ENCODE measurements at regions not wholly inside any gene's neighbourhood (a gene's known extent, or its start where the extent isn't known, plus 50 kb on each side); places are given as distances from the start of the nearest gene placed in this dataset.

DNA sequence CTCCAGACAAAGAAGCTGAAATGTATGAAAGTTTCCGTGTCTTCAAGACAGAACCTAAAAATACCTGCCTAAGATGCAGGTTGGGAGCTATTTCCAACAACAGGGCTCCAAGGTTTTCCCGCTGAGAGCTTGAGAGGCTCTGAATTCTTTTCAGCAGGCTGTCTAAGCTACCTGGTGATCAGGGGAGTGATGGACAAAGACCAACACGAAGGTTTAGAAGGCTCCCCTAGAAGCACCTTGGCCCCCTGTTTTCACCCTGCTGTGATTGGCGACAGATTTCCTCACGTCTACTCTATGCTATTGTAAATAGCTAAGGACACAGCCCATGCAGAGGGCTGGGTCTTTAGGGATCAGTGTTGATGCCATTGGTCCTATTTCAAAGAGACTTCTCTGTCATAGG, 275.2 kb upstream of the SALL1 start:
- no peak for DNase-seq (ENCODE audit: low spot score)

DNA sequence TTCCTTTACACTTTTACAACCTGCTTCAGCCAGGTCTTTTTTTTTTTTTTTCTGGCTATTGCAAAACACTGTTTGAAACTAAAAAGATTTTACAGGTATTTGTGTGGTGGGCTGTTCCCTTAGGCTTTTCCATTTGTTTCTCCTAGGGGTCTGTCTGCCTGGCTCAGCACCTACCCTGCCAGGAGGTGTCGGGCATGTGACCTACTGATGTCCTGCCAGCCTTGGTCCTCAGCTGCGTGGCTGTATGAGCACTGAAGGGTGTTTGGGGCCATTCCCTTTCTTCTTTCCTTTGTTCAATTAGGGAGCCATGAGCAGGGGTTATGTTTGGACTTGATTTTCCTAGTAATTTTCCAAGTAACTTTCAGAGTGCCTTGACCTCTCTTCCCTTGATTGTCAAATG, 269.2 kb upstream of the SALL1 start:
- DNase-seq (ENCODE audit: low spot score) = no peak

DNA sequence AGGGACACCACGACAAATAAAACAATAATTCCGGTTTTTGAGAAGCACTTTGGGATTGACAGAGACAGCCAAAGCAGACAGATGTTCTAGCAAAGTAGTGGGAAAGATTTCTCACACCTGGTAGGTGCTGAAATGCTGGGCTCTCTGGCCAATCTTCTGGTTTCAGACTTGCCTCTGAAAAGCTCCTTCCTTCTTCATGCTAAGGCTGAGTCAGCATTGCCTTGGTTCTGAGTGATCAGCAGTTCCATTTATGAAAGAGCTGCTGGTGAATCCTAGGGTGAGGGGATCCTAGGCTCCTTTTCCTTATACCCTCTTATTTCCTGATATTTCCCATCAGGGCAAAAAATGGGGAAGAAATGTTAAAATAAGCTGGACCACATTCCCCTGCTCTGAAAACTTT, 268.7 kb upstream of the SALL1 start:
- DNase-seq (ENCODE audit: low spot score) = no peak

DNA sequence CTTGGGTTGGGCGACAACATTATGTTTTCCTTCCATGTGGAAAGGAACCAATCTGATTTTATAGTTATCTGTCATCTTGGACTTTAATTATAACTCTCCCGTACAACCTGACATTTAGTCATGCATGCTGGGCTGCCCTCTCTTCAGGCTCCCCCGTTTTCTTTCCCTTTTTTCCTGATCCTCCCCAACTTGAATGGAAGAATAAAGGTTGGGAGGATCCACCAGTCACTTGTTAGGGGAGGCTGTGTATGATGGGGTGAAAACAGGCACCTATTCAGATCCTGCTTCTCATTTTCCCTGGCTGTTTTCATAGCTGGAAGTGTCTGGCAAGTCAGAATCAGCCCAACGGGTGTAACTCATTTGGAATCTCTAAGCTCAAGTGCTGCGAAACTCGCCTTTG, 267.2 kb upstream of the SALL1 start:
- DNase-seq (ENCODE audit: low spot score) = no peak

DNA sequence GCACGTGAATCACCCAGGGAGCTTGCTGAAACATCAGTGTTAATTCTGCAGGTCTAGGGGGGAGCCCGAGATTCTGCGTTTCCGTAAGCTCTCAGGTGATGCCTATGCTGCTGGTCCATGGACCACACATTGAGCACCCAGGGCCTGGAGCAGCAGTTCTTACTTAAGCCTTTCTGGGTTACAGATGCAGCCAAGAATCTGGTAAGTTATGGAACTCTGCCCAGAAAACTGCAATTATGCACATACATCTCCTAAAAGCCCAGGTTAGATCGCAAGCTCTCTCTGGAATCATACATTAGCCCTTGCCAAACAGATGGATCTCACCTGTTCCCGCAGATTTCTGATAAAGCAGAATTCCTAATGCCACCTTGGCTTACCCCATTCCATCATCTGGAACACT, 265.9 kb upstream of the SALL1 start:
- no peak for DNase-seq (ENCODE audit: low spot score)

DNA sequence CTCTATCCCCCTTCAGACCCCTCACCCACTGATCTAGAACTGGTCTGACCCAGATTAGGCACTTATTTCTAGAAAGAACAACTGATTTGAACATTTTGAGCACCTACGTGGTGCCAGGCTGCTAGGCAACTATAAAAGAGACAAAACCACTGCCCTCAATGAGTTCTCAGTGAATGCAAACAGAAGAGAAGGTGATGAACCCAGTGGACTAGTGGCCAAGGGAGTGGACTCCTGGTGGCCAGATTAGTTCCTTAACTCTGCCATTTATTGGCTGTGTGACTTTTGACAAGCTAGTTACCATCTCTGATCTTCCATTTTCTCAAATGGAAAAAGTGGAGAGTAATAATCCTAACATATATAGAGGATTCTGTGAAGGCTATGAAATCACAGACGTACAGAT, 259.1 kb upstream of the SALL1 start:
- no peak for DNase-seq (ENCODE audit: low spot score)

DNA sequence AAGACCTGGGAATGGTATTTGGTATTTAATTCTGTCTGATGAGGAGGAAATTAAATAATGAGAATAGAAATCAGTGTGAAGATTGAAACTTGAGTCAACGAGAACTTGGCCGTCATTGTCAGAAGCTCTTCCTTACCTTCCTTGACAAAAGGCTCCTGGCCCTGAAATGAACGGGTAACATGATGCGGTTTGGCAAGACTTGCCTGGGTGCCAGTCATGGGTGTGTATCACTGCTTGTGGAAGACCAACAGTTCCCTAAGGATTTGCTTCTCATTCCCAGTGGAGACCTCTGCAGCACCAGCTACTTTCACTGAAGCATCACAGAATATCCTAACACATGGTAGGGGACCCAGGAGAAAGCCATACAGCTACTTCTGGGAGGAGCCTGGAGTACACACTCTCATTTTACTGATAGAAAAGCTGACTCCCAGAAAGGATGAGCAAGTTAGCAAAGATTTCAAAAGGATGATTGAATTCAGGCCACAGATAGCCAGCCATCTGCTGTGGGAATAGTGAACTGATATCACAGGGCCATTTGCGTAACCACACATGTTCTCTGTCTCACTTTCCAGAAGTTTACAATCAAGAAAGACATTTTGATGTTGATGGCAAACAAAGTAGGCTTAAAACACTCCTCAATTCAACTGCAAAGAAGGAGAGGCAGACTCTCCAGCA, 258.1 kb upstream of the SALL1 start:
- DNase-seq (ENCODE audit: low spot score) = no peak

DNA sequence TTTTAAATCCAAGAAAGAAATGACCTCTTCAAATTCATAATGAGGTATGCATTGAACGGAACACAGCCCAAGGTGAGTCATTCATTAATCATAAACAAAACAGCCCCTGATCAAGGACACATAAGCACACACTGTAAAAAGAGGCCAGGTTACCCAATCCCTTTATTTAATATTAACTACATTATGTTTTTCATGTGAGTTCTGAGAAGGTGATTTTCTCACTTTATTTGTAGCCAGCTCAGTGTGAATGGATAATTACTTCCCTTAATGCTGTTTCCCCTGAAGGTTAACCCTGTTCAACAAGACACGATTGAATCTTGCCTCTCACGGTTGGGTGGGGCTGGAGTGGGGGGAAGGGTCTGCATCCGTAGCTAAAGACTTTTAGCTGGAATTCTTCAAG, 257.3 kb upstream of the SALL1 start:
- no peak for DNase-seq (ENCODE audit: low spot score)

DNA sequence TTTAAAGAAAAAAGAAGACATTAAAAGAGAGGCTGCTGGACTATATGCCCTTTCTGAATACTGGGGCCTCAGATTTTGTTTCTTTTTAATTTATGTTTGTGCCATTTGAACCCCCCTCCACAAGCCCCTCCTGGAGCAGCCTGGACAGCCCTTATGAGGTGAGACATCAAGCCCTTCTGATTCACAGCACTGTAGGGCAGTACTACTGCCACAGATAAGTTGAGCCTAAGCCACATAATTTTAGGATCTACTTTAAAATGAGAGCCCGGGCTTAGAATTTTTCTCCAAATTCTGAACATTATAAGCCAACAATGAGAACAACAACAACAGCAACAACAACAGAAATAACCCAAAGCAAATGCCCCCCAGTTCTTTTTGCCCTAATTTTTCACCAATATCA, 256.9 kb upstream of the SALL1 start:
- DNase-seq (ENCODE audit: low spot score) = no peak

DNA sequence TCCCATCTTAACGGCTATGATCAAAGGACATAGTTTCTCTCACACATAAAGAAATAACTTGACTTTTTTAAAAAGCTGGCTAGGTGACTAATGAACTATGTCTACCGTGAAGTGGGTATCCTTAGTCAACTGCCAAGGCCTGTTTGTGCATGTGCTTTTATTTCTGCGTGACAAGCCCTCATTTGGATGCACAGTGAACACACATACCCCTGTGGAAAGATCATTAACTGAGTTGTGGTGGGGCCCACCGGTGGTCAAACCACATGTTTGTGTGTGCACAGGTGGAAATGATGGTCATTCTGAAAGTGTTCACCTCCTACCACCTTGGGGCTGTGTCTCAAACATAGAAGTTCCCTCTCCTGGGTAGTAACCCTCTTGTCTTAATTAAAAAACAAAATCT, 256.1 kb upstream of the SALL1 start:
- DNase-seq (ENCODE audit: low spot score) = no peak

DNA sequence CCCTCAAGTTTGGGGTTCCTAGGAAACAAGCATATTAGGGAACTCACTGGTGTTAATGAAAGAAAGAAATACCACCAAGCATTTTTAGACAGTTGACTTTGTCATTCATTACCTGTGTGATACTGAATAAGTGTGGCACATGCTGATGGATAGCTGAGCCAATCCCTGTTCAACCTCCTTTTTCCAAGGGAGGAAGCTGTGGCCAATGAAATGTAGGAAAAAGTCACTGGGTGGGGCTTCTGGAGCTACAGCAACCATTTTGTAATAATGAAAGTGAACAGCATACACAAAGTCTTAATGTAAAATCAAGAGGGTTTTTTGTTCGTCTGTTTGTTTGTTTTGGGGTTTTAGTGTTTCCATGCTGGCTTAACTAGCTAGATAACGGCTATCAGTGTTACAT, 254.3 kb upstream of the SALL1 start:
- DNase-seq (ENCODE audit: low spot score) = no peak

DNA sequence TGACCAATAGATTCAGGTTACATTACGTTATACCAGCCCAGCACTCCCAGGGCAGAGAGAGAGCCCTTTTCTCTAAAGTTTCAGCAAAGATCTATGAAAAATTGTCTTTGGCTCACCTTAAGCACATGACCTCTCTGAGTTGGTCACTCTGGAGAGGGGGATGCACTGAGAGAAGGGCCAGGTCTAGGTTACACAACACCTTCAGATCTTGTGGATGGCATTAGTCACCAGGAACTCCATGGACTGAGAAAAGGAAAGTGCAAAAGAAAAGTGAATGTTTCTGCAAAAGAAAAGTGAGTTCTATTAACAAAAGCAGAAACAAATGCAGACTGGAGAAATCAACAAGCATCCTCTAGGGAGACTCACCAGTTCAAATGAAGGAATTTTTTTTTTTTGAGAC, 253.3 kb upstream of the SALL1 start:
- no peak for DNase-seq (ENCODE audit: low spot score)

DNA sequence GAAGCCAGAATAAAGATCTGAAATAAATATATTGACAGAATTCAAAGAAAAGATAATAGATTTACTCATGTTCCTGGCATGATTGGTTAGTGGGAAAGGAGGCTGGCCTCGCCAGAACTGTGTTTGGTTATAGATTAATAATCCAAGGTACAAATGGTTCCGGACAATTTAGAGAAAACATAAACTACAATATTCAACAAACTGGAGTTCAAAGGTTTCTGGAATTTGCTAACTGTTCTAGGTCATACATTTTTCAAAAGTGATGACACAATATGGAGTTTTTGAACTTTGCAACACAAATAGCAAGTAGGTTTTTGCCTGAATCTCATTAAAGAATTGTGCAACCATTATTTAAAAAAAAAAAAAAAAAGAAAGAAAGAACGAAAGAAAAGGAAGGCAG, 251.7 kb upstream of the SALL1 start:
- DNase-seq (ENCODE audit: low spot score) = no peak

DNA sequence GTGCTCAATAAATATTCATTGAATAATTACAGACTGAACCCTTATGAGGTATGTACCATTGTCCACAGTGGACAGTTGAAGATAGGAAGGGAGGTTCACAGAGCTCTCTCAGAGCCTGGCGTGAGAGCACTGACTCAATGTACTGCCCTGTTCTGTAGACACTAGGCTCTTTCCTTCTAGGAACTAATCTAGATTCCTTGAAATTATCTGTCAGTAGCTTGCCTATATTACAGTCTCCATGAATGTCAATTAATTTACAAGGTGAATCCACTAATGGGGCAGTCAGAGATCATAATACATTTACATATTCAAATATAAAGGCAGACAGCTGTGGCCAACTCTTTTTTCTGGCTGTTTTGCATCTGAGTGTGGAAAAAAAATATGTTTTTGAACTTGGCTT, 251.2 kb upstream of the SALL1 start:
- DNase-seq (ENCODE audit: low spot score) = no peak

DNA sequence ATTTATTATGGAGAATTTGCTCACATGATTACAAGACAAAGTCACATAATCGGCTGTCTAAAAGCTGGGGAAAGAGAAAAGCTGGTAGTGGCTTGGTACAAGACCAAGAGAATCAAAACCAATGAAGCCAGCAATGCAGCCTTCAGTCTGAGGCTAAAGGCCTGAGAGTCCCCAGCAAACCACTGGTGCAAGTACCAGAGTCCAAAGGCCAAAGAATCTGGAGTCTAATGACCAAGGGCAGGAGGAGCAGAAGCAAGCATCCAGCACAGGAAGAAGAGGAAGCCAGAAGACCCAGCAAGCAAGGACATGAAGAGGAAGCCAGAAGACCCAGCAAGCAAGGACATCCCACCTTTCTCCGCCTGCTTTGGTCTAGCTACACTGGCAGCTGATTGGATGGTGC, 250.6 kb upstream of the SALL1 start:
- DNase-seq (ENCODE audit: low spot score) = no peak

DNA sequence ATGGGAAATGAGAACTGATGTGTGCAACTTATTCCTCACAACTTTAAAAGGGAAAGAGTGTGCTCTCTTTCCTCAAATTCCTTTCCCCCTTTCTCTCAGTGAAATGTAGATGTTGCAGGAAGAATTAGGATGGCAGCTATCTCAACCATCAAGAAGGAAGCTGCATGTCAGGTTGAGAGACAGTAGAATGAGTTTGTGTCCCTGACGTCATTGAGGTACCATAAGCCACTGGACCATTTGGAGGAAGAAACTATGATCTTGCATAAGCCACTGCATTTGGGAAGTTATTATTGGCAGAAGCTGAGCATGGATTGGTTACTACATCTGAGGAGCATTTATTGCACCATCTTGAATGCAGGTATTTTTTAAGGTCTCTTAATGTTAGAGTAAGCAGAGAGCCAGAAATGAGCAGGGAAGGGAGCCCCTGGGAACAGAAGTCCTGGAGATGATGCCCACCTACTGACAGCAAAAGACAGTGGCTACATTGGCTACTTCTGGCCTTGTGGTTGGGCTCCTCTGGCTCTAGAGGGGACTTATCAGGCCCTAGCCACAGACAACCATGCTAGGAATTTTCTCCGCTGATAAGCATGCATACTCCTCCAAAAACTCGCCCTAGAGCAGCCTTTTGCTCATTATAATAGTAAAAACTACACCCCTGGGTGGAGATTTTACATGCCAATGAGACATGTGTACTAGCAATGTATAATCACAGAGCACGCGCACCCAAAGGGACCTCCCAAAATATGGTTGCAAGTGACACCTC, 249.0 kb upstream of the SALL1 start:
- DNase-seq (ENCODE audit: low spot score) = no peak

DNA sequence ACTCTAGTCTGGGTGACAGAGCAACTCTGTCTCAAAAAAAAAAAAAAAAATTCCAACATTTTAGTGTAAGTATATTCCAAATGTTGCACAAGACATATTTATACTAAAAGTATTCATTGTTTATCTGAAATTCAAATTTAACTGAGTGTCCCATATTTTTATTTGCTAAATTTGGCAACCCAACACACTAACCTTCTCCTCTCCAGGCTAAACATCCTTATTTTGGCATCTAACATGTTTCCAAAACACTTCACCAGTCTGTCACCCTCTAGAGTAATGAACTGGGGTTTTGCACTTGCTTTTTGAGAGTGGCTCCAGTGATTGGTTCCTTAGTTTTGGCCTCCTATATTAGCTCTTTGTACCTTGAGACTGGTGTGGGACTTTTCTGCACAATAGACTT, 243.4 kb upstream of the SALL1 start:
- DNase-seq (ENCODE audit: low spot score) = no peak

DNA sequence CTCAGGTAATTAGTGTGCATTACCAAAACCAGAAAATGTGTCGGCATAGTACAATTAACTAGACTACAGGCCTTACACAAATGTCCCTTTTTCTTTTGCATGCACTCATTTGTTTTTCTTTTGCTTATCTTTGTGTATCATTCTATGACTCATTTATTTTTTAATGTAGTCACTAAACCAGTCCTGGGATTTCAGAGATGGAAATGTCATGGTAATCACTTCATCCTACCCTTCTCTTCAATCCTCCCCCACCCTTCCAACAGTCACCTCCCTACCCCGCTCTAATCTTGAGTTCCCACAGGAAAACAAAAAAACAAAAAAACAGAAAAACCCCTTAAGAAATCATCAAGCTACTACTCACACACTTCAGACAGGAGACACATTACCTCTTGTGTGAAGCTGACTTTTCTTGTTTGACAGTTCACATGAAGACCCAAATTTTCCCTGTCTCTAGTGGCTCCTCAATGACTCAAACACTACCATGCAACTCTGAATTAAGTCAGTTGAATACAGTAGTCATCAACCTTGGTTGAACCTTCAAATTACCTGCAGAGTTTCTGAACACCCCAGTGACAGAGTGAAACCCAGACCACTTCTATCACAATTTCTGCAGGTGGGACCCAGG, 242.4 kb upstream of the SALL1 start:
- no peak for DNase-seq (ENCODE audit: low spot score)

DNA sequence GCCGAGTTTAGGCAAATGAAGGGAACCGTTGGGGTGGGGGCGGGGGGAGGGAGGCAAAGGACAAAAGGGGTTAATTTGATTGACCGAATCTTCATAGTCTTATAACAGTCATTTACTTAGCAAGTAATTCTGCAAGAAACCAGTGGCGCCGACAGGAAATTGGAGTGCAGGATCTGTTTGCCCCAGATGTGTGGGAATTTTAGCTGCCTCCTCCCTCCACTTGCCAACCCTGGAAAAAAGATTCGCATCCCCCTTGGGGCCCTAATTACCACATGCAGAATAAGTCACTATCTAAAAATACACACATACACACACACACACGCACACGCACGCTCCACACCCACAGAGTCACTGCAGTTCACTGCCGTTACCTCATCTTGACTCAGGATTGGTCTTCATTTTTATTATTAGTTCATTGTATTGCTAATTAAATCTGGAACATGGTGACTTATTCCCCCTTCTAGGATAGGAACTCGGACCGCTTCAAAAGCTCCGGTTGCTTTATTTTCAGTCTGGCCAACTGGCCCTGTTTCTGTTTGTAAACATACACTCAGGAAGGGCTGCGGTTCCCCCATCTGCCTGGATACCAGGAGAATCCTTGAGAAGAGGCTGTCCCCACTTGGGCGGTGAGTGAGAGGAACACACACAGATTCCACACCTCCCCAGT, 241.6 kb upstream of the SALL1 start:
- peak; percentile 52 for DNase-seq (ENCODE audit: low spot score)

DNA sequence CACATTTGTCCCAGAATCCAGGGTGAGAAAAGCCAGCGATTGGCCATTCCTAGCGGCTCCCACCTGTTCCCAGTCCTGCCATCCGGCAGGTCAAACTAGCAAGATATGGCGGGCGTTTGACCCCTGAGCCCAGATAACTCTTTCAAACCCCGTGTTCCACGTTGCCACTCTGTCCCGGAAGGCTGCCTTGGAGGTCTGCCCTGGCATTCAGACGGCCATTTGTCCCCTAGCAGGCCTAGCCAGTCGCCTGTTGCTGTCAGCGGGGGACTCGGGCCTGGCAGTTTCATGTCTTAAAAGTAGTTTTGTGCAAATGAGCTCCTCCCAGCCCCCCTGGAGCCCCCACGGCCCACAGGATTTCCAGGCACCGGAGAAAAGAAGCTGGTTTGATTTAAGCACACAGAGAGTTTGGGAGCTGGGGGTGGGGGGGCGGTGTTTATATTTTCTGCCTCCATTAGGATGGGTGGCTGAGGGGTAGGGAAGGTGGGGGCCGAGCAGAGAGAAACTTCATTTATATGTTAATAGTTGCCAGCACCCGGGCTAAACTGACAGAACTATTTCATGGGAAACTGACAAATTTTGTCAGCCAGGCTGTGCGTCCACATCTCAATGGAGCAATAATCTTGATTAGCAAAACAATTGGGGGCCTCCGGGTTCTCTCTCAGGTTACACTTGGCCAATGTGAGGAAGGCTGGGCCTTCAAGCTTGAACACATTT, 240.9 kb upstream of the SALL1 start:
- peak; percentile 68 for DNase-seq (ENCODE audit: low spot score)

DNA sequence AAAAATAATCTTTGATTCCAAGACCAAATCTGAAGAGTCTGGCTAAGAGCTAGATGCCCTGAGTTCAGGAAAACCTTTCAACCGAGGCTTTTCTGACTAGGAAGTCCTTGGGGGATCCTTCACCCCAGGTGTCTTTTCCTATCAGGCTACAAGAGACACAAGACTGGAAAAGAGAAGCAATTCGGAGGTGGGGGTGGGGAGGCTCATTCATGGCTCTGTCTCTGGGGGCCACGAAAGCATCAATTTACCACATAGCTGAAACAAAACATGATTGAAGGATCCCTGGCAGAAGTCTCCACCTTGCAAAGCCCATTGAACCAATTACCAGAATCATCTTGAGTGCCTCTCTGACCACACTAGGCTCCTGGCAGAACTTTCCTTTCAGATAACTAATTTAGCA, 239.8 kb upstream of the SALL1 start:
- no peak for DNase-seq (ENCODE audit: low spot score)

DNA sequence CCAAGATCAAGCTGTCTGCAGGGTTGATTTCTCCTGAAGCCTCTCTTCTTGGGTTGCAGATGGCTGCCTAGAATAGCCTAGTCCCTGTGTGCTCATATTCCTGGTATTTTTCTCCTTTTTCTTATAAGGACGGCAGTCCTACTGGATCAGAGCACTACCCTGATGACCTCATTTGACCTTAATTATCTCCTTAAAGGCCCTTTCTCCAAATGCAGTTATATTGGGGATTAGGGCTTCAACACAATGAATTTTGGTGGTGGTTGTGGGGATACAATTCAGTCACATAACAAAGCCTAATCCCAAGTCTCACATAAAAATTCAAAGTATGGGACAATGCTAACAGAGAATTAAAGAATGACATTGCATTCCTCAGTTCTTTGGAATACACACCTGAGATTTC, 238.8 kb upstream of the SALL1 start:
- no peak for DNase-seq (ENCODE audit: low spot score)

Measured in ecto neural progenitor cell (in vitro differentiated cells).